Astrocyte (in vitro differentiated cells and primary cell): ENCODE measurements at regions not wholly inside any gene's neighbourhood (a gene's known extent, or its start where the extent isn't known, plus 50 kb on each side); places are given as distances from the start of the nearest gene placed in this dataset.
"Not testable (repeated sequence)": the region's sequence is repeated elsewhere in the genome, so short reads cannot be mapped to it uniquely, and the experiment has no call there.

Source experiments
- DNase-seq: peaks from one replicate; pipeline ENCODE4 v3.0.0-alpha.2; 2010; ENCODE audit warnings: low read depth
- FAIRE-seq: peaks from 2 replicates; lab custom pipeline; 2011; peaks lifted over from hg19 to GRCh38; lab: Jason Lieb, UNC
- H2AFZ ChIP-seq: 2 replicates; pipeline ENCODE4 v1.6.0; 2012; ENCODE audit warnings: low read depth, low read length, inconsistent platforms
- H3K27ac ChIP-seq: 2 replicates; pipeline ENCODE4 v1.5.1; 2011; ENCODE audit warnings: low read depth, low read length, inconsistent platforms
- H3K27me3 ChIP-seq: 2 replicates; pipeline ENCODE4 v1.6.0; 2011; ENCODE audit warnings: low read length, inconsistent platforms; ENCODE audit not compliant: insufficient read depth
- H3K36me3 ChIP-seq: 2 replicates; pipeline ENCODE4 v1.5.1; 2011; ENCODE audit warnings: low read length, inconsistent platforms; ENCODE audit not compliant: insufficient read depth
- H3K4me1 ChIP-seq: 2 replicates; pipeline ENCODE4 v1.5.1; 2011; ENCODE audit warnings: low read length, inconsistent platforms; ENCODE audit not compliant: insufficient read depth
- H3K4me2 ChIP-seq: 2 replicates; pipeline ENCODE4 v1.6.0; 2012; ENCODE audit warnings: low read length, inconsistent platforms
- H3K4me3 ChIP-seq: 2 replicates; pipeline ENCODE4 v1.5.1; 2011; ENCODE audit warnings: low read depth, mild to moderate bottlenecking, low read length, inconsistent platforms; ENCODE audit not compliant: insufficient read depth
- H3K79me2 ChIP-seq: 2 replicates; pipeline ENCODE4 v1.6.0; 2012; ENCODE audit warnings: mild to moderate bottlenecking, low read length, inconsistent platforms; ENCODE audit not compliant: insufficient read depth
- H3K9ac ChIP-seq: 2 replicates; pipeline ENCODE4 v1.6.0; 2012; ENCODE audit warnings: mild to moderate bottlenecking, low read length, inconsistent platforms
- H3K9me3 ChIP-seq: 2 replicates; pipeline ENCODE4 v1.5.1; 2012; ENCODE audit warnings: low read depth, mild to moderate bottlenecking, low read length, inconsistent platforms; ENCODE audit not compliant: insufficient read depth
- H4K20me1 ChIP-seq: 2 replicates; pipeline ENCODE4 v1.6.0; 2012; ENCODE audit warnings: low read length, inconsistent platforms; ENCODE audit not compliant: insufficient read depth
- H3K27ac Mint-ChIP-seq: one replicate; pipeline ENCODE4 v1.8.0; 2021; ENCODE audit warnings: mild to moderate bottlenecking, mixed read lengths; ENCODE audit not compliant: unreplicated experiment
- H3K27me3 Mint-ChIP-seq: one replicate; pipeline ENCODE4 v1.8.0; 2021; ENCODE audit warnings: low read depth, mixed read lengths; ENCODE audit not compliant: unreplicated experiment
- H3K36me3 Mint-ChIP-seq: one replicate; pipeline ENCODE4 v1.8.0; 2021; ENCODE audit warnings: low read depth, mixed read lengths; ENCODE audit not compliant: unreplicated experiment
- H3K4me1 Mint-ChIP-seq: one replicate; pipeline ENCODE4 v1.8.0; 2021; ENCODE audit warnings: low read depth, mixed read lengths; ENCODE audit not compliant: unreplicated experiment
- H3K4me3 Mint-ChIP-seq: one replicate; pipeline ENCODE4 v1.8.0; 2021; ENCODE audit warnings: mild to moderate bottlenecking, moderate library complexity, mixed read lengths; ENCODE audit not compliant: unreplicated experiment
- H3K9me3 Mint-ChIP-seq: one replicate; pipeline ENCODE4 v1.8.0; 2021; ENCODE audit warnings: mild to moderate bottlenecking, mixed read lengths; ENCODE audit not compliant: unreplicated experiment
- EZH2 ChIP-seq: IDR thresholded peaks from 2 replicates; pipeline ENCODE4 v1.6.1; 2012; ENCODE audit warnings: mild to moderate bottlenecking, low read length, inconsistent platforms; ENCODE audit not compliant: insufficient read depth
- TF ChIP-seq, protein P1 (sequence below): IDR thresholded peaks from 2 replicates; pipeline ENCODE4 v1.5.1; 2011; ENCODE audit warnings: low read depth, mild to moderate bottlenecking, inconsistent platforms, low read length, moderate library complexity; ENCODE audit not compliant: insufficient read depth

DNA sequence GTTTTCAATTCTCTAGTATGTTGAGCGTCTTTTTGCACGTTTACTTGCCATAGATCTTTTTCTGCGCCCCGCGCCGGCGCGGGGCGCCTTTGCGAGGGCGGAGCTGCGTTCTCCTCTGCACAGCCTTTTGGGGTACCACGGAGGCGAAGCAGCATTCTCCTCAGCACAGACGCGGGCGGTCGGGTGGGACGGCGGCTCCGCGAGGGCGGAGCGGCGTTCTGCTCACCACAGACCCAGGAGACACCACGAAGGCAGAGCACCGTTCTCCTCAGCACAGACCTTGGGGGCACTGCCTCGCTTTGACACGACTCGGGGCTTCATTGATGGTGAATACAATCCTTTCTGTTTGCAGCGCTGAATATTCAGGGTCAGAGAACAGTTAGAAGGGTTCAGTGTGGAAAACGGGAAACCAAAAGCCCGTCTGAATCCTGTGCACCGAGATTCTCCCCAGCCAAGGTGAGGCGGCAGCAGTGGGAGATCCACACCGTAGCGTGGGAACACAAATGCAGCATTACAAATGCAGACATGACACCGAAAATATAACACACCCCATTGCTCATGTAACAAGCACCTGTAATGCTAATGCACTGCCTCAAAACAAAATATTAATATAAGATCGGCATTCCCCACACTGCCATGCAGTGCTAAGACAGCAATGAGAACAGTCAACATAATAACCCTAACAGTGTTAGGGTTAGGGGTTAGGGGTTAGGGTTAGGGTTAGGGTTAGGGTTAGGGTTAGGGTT is 190.7 kb upstream of the VIPR2 start:
- not testable (repeated sequence) for H2AFZ ChIP-seq, H3K79me2 ChIP-seq, H3K4me3 Mint-ChIP-seq, DNase-seq, H3K36me3 Mint-ChIP-seq, H4K20me1 ChIP-seq, FAIRE-seq, H3K9me3 ChIP-seq, H3K4me1 ChIP-seq, H3K27ac ChIP-seq, H3K9me3 Mint-ChIP-seq, H3K27me3 ChIP-seq, H3K4me2 ChIP-seq, H3K27me3 Mint-ChIP-seq, H3K36me3 ChIP-seq, H3K4me3 ChIP-seq, H3K4me1 Mint-ChIP-seq, H3K9ac ChIP-seq, H3K27ac Mint-ChIP-seq

- not testable (repeated sequence) for H3K4me1 Mint-ChIP-seq, H3K36me3 Mint-ChIP-seq, H3K4me2 ChIP-seq, H3K27me3 Mint-ChIP-seq, H2AFZ ChIP-seq, H3K27me3 ChIP-seq, H3K79me2 ChIP-seq, H4K20me1 ChIP-seq, H3K27ac ChIP-seq, H3K4me1 ChIP-seq, H3K4me3 Mint-ChIP-seq, H3K4me3 ChIP-seq, H3K36me3 ChIP-seq, H3K9me3 ChIP-seq, H3K9ac ChIP-seq, H3K9me3 Mint-ChIP-seq, H3K27ac Mint-ChIP-seq, DNase-seq, FAIRE-seq
These were observed 188.3 kb upstream of the VIPR2 start for GRCh38 chr7:159332854-159333479.

DNA sequence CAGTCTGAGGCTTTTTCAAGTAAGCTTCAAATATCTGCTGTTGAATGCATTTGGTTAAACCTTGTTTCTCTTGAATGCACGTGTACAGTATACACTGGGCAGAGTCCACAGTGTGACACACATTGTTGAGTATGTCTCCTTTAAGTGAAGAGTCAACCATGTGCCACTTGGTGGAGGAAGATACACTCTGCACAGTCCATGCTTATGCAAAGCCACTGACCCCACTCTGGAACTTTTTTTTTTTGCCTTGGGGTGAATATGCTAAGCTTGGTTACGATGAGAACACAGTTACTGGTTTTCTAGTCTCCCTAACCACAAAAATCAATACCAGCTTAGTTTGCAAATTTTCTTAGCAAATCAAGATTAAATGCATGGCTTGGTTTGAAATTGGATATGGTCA is 186.8 kb upstream of the VIPR2 start:
- H3K9ac ChIP-seq: no peak overlapping the region
- H3K36me3 ChIP-seq: no peaks in the 10 kb centered on the region
- H3K27ac ChIP-seq: no peak overlapping the region
- no peak overlapping the region for H2AFZ ChIP-seq
- H3K9me3 ChIP-seq: peaks cover 3% of the 10 kb centered on the region
- H3K27me3 ChIP-seq: no peaks in the 10 kb centered on the region
- H3K4me2 ChIP-seq: no peak overlapping the region
- DNase-seq (no peak), FAIRE-seq (no peak)
- H3K9me3 Mint-ChIP-seq: peaks cover 11% of the 10 kb centered on the region
- no peak for TF ChIP-seq EZH2
- TF ChIP-seq, protein P1, sequence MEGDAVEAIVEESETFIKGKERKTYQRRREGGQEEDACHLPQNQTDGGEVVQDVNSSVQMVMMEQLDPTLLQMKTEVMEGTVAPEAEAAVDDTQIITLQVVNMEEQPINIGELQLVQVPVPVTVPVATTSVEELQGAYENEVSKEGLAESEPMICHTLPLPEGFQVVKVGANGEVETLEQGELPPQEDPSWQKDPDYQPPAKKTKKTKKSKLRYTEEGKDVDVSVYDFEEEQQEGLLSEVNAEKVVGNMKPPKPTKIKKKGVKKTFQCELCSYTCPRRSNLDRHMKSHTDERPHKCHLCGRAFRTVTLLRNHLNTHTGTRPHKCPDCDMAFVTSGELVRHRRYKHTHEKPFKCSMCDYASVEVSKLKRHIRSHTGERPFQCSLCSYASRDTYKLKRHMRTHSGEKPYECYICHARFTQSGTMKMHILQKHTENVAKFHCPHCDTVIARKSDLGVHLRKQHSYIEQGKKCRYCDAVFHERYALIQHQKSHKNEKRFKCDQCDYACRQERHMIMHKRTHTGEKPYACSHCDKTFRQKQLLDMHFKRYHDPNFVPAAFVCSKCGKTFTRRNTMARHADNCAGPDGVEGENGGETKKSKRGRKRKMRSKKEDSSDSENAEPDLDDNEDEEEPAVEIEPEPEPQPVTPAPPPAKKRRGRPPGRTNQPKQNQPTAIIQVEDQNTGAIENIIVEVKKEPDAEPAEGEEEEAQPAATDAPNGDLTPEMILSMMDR: no peak
- H3K36me3 Mint-ChIP-seq: no peaks in the 10 kb centered on the region
- H3K4me3 ChIP-seq: no peak overlapping the region
- no peaks in the 10 kb centered on the region for H3K79me2 ChIP-seq
- H3K27me3 Mint-ChIP-seq: no peaks in the 10 kb centered on the region
- H3K4me1 Mint-ChIP-seq: no peaks in the 10 kb centered on the region
- no peak overlapping the region for H3K27ac Mint-ChIP-seq
- H3K4me3 Mint-ChIP-seq: no peak overlapping the region
- H4K20me1 ChIP-seq: no peaks in the 10 kb centered on the region
- H3K4me1 ChIP-seq: no peaks in the 10 kb centered on the region
